ENCODE measurements at regions not wholly inside any gene's neighbourhood (a gene's known extent, or its start where the extent isn't known, plus 50 kb on each side); places are given as distances from the start of the nearest gene placed in this dataset.

DNA sequence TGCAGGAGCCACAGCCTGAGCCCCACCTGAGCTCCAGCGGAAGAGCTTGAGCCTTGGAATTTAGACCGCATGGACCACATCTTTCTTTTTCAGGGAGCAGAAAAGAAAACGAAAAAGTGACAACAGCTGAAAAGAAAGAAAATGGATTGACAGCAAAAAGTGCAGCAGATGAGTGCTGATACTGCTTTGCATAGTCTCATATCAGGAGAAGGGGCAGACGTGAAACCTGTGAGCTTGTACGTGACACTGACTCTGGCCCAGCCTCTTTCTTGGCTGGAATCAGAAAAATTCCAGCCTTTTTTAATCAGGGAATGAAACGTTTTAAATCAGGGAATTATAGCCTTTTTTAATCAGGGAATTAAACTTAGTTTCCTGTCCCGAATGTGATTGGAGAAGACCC is 1296.5 kb downstream of the TMEM121 start:
- DNase-seq: no peak

DNA sequence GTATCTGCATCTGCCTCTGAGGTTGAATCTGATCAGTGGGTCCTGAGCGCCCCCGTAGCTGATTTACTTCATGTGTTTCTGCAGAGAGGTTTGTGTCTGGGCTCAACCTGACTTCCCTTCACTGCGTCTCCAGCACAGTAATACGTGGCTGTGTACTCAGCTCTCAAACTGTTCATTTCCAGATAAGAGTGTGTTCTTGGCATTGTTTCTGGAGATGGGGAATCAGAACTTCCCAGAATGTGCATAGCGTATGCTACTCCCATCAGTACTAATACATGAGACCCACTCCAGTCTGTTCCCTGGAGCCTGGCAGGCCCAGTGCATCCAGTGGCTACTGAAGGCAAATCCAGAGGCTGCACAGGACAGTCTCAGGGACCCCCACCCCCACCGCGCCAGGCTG is 1297.2 kb downstream of the TMEM121 start:
- no peak for DNase-seq

DNA sequence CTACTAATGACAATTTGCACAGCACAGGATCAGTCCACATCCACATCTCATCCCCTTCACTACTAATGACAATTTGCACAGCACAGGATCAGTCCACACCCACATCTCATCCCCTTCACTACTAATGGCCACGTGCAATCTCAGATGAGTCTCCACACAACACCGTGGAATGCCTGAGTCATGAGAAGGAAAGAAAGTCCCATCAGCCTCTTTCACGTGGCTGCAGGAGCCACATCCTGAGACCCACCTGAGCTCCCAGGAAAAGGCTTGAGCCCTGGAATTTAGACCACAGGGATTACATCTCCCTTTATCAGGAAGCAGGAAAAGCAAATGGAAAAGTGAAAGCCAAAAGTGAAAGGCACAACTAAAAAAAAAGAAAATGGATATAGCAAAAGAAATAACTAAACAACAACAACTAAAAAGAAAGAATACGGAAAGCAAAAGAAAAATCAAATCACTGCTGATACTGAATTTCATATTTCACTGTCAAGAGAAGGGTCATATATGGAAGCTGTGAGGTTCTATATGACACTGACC is 1300.5 kb downstream of the TMEM121 start:
- DNase-seq: no peak

DNA sequence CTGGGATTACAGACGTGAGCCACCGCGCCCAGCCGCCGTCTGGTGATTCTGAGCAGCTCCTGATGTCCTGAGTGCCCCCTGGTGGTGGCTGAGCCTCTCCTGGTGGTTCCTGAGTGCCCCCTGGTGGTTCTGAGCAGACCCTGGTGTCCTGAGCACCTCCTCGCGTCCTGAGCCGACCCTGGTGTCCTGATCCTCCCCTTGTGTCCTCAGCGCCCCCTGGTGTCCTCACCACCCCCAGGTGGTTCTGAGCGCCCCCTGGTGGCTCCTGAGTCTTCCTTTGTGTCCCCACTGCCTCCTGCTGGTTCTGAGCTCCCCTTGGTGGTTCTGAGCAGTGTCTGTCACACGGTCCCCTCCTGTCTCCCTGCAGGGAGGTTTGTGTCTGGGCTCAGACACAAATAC is 1304.9 kb downstream of the TMEM121 start:
- no peak for DNase-seq

DNA sequence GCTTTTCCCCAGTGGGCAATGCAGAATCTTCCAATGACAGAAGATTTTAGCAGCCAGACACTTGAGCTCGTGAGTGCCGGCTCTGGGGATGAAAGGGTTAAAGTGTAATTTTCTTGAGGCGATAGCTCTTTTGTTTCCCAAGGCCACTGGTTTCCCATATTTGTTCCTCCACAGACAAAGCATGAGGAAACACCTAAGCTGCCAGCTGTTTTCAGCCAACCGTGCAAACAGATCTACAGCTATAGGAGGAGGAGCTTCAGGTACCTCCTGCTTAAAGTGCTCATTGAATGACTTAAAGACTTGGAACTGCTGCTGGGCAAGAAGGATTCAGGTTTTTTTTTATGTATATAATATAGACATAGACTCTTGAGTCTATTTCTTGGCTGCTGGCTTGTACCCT is 1311.5 kb downstream of the TMEM121 start:
- DNase-seq: no peak

DNA sequence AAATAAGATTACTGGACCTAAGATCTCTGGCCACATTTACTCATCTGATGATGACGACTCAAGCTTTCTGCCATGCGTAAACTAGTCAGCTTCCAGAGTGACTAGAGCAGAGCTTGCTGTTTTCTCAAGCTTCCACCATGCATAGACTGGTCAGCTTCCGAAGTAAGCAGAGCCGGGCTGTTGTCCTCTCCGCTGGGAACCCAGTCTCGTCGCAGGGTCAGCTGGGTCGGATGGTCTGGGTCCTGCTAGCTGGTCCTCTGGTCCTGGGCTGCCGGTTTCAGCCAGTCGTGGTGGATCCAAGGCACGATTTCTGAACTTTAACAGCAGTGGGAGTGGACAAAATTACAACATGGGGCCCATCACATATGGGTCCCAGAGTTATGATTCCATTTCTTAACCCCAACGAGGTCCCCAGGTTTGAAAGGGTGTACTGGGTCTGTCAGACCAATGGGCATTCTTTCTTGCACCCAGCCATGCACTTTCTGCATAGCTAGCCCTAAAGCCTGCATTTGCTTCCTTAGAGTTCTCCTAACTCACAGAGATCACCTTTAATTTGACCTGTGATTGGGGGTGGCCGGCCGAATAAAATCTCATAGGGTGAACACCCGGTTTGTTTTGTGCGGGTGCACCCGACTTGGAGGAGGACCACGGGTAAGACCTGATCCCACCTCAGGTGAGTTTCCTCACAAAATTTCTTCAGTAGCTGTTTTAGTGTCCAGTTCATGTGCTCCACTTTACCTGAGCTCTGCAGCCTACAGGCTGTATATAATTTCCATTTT is 1312.8 kb downstream of the TMEM121 start:
- DNase-seq: no peak

DNA sequence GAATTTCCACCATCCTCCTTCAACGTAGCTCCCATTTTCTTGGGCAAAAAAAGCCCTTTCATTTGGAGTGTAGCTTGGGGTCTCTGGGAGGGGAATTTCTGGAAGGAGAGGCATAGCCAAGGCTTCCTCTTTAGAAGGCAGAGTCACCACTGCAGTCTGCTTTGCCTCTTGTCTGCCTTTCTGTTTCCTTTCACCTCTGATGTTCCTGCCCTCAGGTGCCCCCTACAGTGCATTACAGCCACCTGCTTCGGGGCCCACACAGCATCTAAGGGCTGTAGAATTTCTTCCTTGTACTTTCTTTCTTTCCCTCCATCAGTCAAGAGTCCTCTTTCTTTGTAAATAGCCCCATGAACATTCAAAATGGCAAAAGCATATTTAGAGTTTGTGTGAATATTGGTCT is 1313.9 kb downstream of the TMEM121 start:
- DNase-seq: no peak

DNA sequence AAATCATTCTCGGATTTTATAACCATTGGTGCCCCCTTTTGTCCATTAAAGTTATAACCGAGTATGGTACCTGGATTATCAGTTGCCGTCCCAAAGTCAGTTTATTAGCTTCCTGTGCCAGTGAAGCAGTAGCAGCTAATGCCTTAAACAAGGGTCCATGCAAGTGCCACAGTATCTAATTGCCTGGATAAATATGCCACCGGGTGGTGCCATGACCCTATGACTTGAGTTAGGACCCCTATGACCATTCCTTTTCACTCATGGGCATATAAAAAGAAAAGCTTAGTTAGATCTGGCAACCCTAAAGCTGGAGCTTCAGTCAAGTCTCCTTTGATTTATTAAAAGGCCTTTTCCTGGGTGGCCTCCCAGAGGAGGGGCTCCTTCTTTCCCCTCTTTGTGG is 1314.6 kb downstream of the TMEM121 start:
- no peak for DNase-seq

DNA sequence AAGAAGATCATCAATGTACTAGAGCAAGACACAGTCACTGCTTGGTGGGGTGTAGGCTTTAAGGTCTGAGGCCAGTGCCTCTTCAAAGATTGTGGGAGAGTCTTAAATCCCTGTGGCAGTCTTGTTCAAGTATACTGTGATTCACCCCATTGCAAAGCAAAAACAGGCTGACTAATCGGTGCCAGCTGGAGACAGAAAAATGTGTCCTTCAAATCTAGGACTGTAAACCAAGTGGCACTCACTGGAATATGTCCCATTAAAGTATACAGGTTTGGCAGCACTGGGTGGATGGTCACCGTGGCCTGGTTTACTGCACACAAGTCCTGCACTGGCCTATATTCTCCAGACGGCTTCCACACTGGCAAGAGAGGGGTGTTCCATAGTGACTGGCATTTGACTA is 1315.3 kb downstream of the TMEM121 start:
- DNase-seq: no peak

DNA sequence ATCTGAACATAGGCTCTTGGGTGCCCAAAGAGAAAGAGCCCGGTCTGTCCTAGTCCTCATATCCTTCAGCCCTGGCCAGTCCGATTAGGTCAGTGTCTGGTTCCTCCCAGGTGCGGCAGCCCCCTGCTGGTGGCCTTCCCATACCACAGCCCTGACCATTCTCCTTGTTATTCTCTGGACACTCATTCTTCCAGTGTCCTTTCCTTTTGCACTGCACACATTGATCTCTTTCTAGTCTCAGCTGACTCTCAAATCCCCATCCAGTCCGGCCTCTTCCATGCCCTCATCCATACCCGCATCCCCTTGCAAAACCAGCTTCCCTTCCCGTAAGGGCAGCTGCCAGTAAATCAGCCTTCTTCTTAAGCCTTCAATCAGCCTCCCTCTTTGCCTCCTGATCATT is 1316.3 kb downstream of the TMEM121 start:
- DNase-seq: no peak

DNA sequence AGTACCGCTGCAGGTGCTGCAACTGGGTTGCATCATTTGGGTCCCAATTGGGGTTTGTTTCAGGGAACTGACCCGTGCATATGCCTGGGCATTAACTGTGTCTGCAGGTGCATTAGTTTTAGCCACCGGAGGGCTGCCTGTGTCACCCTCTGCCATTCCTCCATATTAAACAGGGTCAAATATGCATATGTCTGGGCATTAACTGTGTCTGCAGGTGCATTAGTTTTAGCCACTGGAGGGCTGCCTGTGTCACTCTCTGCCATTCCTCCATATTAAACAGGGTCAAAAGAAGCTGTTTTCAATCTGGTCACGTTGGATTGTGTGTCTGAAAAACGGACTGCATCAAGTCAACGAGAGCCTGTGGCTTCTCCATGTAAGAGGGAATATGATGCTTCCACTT is 1317.0 kb downstream of the TMEM121 start:
- DNase-seq: no peak

DNA sequence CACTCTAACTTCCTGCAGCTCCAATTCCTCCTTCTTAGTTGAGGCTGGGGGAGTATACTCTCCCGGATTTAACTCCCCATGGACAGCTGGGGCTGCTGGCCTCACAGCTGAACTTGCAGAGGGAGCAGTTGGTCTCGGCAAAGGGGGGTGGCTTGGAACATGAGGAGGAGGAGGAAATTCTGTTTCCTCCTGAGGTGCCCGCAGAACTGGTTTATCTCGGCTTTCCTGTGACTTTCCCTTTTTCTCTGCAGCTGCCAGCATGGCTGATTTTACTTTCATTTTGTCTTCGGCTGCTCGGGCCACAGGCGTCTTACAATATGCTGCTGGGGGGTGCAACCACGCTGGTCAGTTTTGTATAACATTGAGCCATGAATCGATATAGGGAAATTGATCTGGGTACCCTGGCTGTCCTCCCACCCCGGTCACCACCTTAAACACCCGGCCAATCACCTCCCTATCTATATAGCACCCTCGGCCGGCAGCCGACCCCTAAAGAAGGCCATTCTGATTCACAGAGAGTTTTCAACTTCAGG is 1317.6 kb downstream of the TMEM121 start:
- DNase-seq: no peak

DNA sequence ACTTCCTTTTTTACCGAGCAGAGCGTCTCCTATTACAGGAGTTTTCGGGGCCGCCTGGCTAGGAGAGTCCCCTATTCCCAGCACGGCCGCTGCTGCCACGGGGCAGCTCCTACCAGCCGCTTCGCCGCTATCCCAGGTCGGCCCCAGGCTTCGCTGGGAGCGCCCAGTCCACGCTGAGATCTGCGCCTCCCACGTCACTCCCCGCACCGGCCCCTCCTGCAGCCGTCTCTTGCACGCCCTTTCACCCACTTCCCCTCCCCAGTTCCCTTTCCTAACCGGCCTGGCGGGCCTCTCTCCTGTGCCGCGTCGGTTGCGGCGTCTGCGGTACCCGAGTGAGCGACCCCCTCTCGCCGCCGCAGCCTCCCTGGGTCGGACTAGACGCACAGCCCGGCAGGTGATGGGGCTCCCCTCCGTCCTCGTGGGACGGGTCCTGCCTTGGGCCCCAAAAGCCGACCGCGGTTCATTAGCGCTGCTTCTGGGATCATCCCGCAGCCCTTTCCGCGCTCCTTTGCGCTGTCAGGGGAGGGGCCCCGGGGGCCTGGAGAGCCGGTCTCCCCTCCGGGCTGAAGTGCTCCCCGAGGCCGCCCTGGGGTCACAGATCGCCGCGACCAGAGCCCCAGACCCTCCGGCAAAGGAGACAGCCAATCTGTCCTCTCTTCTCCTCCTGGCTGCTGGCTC is 1318.4 kb downstream of the TMEM121 start:
- DNase-seq: peak in 6 of 56 donors; percentile 8 to 16 (median 12)

DNA sequence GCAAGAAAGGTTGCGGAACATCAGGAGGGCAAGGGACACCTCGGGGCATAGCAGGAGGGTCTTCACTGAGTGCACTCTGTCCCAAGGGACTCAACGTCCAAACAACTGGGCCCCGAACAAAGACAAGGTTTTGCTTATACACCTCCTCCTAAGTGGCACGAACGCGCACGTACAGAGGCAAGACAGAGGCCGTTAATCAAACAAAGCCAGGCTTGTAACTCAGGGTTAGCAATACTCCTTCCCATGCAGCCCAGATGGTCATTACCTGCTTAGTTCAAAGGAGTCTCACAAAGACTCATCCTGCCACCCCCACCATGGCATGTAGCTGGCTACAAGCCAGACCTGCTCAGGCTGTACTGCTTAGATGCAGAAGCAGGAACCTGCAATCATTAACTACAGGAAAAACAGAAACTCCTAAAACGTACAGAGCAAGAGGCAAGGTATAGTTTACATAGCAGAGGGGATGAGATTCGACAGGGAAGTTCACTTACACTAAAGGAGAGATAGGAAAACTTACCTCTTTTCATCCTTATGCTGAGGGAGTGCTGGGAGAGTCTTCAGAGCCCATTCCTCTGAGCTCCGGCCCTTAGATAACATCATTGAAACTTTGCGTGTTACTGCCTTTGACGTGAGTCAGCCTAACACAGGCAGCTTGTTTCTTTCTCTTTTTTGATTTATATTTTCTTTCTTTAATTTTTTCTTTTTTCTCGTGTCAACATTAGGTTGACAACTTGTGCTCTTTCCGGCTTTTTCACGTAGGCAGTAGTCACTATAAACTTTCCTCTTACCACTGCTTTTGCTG is 1319.1 kb downstream of the TMEM121 start:
- DNase-seq: no peak

DNA sequence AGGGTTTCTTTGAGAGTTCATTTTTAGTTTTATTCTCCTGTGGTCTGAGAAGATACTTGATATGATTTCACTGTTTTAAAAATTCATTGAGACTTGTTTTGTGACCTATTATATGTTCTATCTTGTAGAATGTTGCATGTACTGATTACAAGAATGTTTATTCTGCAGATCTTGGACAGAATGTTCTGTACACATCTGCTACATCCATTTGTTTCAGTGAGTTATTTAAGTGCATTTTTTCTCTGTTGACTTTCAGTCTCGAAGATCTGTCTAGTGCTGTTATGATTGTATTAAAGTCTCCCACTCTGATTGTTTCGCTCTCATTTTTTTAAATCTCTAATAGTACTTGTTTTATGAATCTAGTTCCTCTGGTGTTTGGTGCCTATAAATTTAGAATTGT is 1319.8 kb downstream of the TMEM121 start:
- DNase-seq: no peak

DNA sequence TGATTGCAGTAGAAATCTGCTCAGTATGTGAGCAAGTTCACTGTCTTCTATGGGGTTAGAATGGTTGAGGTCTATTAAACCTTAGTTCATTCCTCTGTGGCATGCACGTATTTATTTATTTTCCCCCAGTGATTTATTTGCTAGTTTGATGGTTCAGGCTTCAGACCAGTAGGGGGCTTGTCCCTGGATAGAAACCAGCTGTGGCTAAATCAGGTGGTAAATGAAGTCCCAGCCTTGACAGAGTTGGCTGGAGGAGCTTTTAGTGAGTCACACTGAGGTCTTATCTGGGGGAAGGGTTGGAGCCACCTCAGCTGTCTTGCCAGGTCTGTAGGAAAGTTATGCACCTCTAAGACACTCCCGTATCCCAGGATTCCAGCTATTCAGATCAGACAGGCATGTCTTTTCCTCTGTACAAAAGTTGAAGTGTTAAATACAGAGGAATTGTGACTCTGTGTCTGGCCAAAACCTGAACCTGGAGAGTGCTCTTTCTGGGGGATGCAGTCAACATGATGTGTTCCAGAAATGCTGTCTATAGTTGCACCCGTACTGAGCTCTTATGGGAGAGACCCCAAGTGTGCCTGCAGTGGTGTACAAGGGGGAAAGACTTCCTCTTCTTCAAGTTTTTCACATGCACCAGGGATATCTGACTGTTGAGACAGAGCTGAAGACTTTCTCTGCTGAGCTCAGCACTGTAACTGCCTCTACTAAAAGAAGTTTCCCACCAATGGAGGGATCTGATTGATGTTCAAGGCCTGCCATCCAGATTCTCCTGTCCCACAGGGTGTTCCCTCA is 1322.1 kb downstream of the TMEM121 start:
- DNase-seq: no peak

DNA sequence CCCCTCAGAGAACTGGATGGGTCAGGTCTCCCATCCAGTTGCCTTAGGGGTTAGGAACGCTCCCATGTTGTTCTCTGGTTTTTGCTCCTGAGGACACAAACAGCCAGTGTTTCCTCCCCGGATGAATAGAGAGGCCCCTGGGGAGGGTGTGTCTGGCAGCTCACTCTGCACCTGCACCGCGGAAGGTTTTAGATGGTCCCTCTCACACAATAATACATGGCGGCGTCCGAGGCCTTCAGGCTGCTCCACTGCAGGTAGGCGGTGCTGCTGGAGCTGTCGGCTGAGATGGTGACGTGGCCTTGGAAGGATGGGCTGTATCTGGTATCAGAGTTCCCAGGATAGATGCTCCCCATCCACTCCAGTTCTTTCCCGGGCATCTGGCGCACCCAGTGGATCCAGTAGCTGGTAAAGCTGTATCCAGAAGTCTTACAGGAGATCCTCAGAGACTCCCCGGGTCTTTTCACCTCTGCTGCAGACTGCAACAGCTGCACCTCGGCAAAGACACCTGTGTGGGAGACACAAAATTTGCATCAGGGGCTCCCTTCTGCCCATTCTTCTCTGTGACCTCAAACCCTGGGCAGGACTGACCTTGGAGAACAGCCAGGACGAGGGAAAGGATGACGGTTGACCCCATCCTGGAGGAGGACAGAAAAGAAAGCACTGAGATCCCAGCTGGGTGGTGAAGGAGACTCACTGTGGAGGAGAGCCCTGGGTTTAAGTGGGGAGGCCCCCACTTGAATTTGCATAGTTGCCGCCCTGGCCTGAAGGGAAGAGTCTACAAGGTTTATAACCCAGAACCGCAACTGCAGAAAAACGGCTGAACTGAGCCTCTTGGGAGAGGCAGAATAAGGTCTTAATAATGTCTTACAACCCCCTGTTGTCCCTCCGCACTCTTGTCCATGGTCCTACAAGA is 1324.8 kb downstream of the TMEM121 start:
- no peak for DNase-seq

DNA sequence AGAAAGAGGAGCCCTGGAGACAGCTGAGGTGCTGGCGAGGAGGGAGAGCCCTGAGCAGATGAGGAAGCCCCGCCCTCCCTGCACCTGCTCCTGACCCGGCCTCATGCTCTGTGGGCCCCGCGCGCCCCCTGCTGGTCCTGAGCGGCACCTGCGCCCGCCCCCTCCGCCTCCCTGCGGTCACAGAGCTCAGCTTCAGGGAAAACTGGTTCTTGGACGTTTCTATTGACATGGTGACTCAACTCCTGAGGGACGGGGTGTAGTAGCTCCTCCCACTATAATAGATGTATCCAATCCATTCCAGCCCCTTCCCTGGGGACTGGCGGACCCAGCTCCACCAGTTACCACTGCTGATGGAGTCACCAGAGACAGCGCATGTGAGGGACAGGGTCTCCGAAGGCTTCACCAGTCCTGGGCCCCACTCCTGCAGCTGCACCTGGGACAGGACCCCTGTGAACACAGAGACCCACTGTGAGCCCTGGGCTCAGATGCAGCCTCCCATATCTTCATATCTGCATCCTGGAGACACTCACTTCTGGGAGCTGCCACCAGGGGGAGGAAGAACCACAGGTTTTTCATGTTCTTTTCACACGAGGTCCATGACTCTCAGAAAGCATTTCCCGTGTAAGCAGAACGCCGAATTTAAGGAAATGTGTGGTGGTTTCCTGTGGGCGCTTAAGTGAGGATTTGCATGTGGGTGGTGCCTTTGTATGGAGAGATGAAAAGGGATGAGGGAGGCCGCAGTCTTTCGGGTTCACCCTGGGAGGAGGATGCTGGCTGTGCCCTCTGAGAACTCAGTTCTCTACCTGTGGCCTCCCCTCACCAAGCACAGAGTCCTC is 1346.4 kb downstream of the TMEM121 start:
- peak in 1 of 56 donors; percentile 11 for DNase-seq

DNA sequence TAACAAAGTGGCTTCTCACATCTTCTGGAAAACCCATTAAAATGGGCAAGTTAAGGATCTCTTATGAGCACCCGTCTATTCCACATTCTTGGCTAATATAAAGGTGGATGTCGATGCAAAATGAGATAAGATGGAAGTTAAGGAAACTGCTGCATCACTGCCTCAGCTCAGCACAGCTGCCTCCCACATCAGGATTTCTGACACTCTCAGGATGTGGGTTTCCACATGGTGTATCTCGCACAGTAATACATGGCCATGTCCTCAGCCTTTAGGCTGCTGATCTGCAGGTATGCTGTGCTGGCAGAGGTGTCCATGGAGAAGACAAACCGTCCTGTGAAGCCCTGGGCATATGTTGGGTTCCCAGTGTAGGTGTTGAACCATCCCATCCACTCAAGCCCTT is 1348.0 kb downstream of the TMEM121 start:
- no peak for DNase-seq
